HCT116 (cell line): ENCODE measurements at regions not wholly inside any gene's neighbourhood (a gene's known extent, or its start where the extent isn't known, plus 50 kb on each side); places are given as distances from the start of the nearest gene placed in this dataset.

Experiments used
- ATAC-seq: fragments of 200-7000 bp; cut with Tn5 transposase; 2 replicates; pipeline ENCODE4 v1.9.1; 2020; ENCODE audit warnings: mild to moderate bottlenecking, moderate library complexity
- BruUV-seq: library from RNA; stranded (reverse); fragments of 400-500 nt; replicated peaks from 2 replicates; lab custom pipeline; 2021; lab: Mats Ljungman, UMichigan
- CTCF ChIA-PET: fragments of 300-600 bp; sonication (Branson Sonifier 250); formaldehyde crosslinking; loops from one replicate; lab custom pipeline; 2021; ENCODE audit warnings: antibody characterized with exemption; lab: Charles Lee
- POLR2A ChIA-PET: fragments of 300-600, 350-600 bp; sonication (Branson Sonifier 250); formaldehyde crosslinking; loops from one replicate; lab custom pipeline; 2021; ENCODE audit warnings: antibody characterized with exemption; lab: Charles Lee
- RAD21 ChIA-PET, 2 experiments: fragments of 300-600 bp; sonication (Branson Sonifier 250); formaldehyde crosslinking; loops; one replicate each; lab custom pipeline; 2023; ENCODE audit warnings: low total read pairs in 2 of 2; ENCODE audit not compliant: uncharacterized antibody in 2 of 2, unreplicated experiment in 2 of 2, low non-redundant PET in 1 of 2; lab: Charles Lee
- DNase-seq: peaks from one replicate; pipeline ENCODE4 v3.0.0-alpha.2; 2010; ENCODE audit warnings: low read depth, low spot score
- H2AFZ ChIP-seq: fragments of 200-600 bp; shearing (Covaris generic), sonication (generic); 2 replicates; pipeline ENCODE4 v1.6.1; 2017; ENCODE audit warnings: low read depth, mixed run types, mixed read lengths, antibody characterized with exemption, low read length; ENCODE audit not compliant: poor library complexity, severe bottlenecking
- H3K27ac ChIP-seq: 2 replicates; pipeline ENCODE4 v1.5.1; 2012; ENCODE audit warnings: low read depth, low read length
- H3K27me3 ChIP-seq: fragments of 200-600 bp; sonication (generic); 2 replicates; pipeline ENCODE4 v1.6.1; 2016; ENCODE audit warnings: mixed run types, low read length, mixed read lengths; ENCODE audit not compliant: insufficient read depth
- H3K36me3 ChIP-seq, 2 experiments: fragments of 200-500 bp in 1 of 2; fragments of 200-600 bp in 1 of 2; sonication (Bioruptor generic) in 1 of 2; sonication (generic) in 1 of 2; 2 replicates each; pipeline versions ENCODE4 v1.5.1 to v1.6.1; 2014 to 2016; ENCODE audit warnings: low read length in 2 of 2, inconsistent platforms in 1 of 2, mixed read lengths in 1 of 2, mixed run types in 1 of 2; ENCODE audit not compliant: insufficient read depth in 2 of 2, control insufficient read depth in 1 of 2
- H3K4me1 ChIP-seq, 2 experiments: fragments of 200-600 bp in 1 of 2; sonication (generic) in 1 of 2; 2 replicates each; pipeline versions ENCODE4 v1.5.1 to v1.6.1; 2012 to 2017; ENCODE audit warnings: low read length in 2 of 2, inconsistent platforms in 1 of 2, mild to moderate bottlenecking in 1 of 2, mixed read lengths in 1 of 2, mixed run types in 1 of 2, moderate library complexity in 1 of 2; ENCODE audit not compliant: insufficient read depth in 2 of 2, control insufficient read depth in 1 of 2
- H3K4me2 ChIP-seq: fragments of 200-600 bp; sonication (generic); 2 replicates; pipeline ENCODE4 v1.6.1; 2017; ENCODE audit warnings: mixed run types, low read length, mixed read lengths
- H3K4me3 ChIP-seq, 2 experiments: fragments of 200-600 bp in 1 of 2; sonication (generic) in 1 of 2; replicated peaks in 1 of 2; 2 replicates each; pipeline ENCODE4 v1.5.1; 2011 to 2016; ENCODE audit warnings: low read length in 2 of 2, control low read depth in 1 of 2, low read depth in 1 of 2, mild to moderate bottlenecking in 1 of 2, mixed read lengths in 1 of 2, mixed run types in 1 of 2
- H3K79me2 ChIP-seq: fragments of 200-600 bp; sonication (generic); 2 replicates; pipeline ENCODE4 v1.6.1; 2017; ENCODE audit warnings: mild to moderate bottlenecking, mixed run types, low read length, moderate library complexity, mixed read lengths; ENCODE audit not compliant: insufficient read depth
- H3K9ac ChIP-seq: fragments of 200-600 bp; sonication (generic); 2 replicates; pipeline ENCODE4 v1.6.1; 2016; ENCODE audit warnings: low read length, mixed read lengths
- H3K9me2 ChIP-seq: fragments of 200-600 bp; sonication (generic), shearing (Covaris generic); 2 replicates; pipeline ENCODE4 v1.6.1; 2017; ENCODE audit warnings: mixed run types, mild to moderate bottlenecking, moderate library complexity; ENCODE audit not compliant: insufficient read depth
- H3K9me3 ChIP-seq, 2 experiments: fragments of 200-500 bp in 1 of 2; fragments of 200-600 bp in 1 of 2; sonication (Bioruptor generic) in 1 of 2; sonication (generic) in 1 of 2; 2 replicates each; pipeline ENCODE4 v1.6.1; 2014 to 2017; ENCODE audit warnings: low read length in 2 of 2, mixed read lengths in 2 of 2, inconsistent platforms in 1 of 2, low read depth in 1 of 2, mild to moderate bottlenecking in 1 of 2, mixed run types in 1 of 2, moderate library complexity in 1 of 2; ENCODE audit not compliant: control insufficient read depth in 1 of 2, insufficient read depth in 1 of 2
- H4K20me1 ChIP-seq: fragments of 200-600 bp; sonication (generic), shearing (Covaris generic); 2 replicates; pipeline ENCODE4 v1.6.1; 2017; ENCODE audit warnings: mixed run types, mild to moderate bottlenecking, moderate library complexity; ENCODE audit not compliant: insufficient read depth
- ATF3 ChIP-seq: IDR thresholded peaks from 2 replicates; pipeline ENCODE4 v1.6.1; 2012
- CBX3 ChIP-seq: IDR thresholded peaks from 2 replicates; pipeline ENCODE4 v1.6.1; 2012; ENCODE audit warnings: low read depth
- CEBPB ChIP-seq: IDR thresholded peaks from 2 replicates; pipeline ENCODE4 v1.6.1; 2012; ENCODE audit warnings: low read depth
- CTCF ChIP-seq, 3 experiments: fragments of 200-600 bp in 1 of 3; sonication (generic) in 1 of 3; IDR thresholded peaks in 2 of 3; conservative IDR thresholded peaks in 1 of 3; 2 replicates each; pipeline ENCODE4 v1.5.1; 2012 to 2017; ENCODE audit warnings: low read depth in 2 of 3, low read length in 2 of 3, antibody characterized with exemption in 1 of 3, borderline replicate concordance in 1 of 3, control low read depth in 1 of 3, mild to moderate bottlenecking in 1 of 3, mixed read lengths in 1 of 3, mixed run types in 1 of 3, moderate library complexity in 1 of 3; ENCODE audit not compliant: insufficient read depth in 1 of 3
- EGR1 ChIP-seq: IDR thresholded peaks from 2 replicates; pipeline ENCODE4 v1.6.1; 2012; ENCODE audit warnings: low read depth
- ELF1 ChIP-seq: IDR thresholded peaks from 2 replicates; pipeline ENCODE4 v1.6.1; 2012; ENCODE audit warnings: low read depth, borderline replicate concordance
- EZH2 ChIP-seq: fragments of 200-600 bp; sonication (generic); IDR thresholded peaks from 2 replicates; pipeline ENCODE4 v1.6.1; 2017; ENCODE audit warnings: antibody characterized with exemption, mixed run types
- FOSL1 ChIP-seq: IDR thresholded peaks from 2 replicates; pipeline ENCODE4 v1.6.1; 2012; ENCODE audit warnings: low read depth
- JUND ChIP-seq: IDR thresholded peaks from 2 replicates; pipeline ENCODE4 v1.6.1; 2012
- MAX ChIP-seq: IDR thresholded peaks from 2 replicates; pipeline ENCODE4 v1.6.1; 2012
- RAD21 ChIP-seq: IDR thresholded peaks from 2 replicates; pipeline ENCODE4 v1.6.1; 2012; ENCODE audit warnings: low read depth, mild to moderate bottlenecking
- REST ChIP-seq: IDR thresholded peaks from 2 replicates; pipeline ENCODE4 v1.6.1; 2012; ENCODE audit warnings: low read depth
- SIN3A ChIP-seq: IDR thresholded peaks from 2 replicates; pipeline ENCODE4 v1.6.1; 2012; ENCODE audit warnings: low read depth
- SP1 ChIP-seq: IDR thresholded peaks from 2 replicates; pipeline ENCODE4 v1.6.1; 2012; ENCODE audit warnings: low read depth
- SRF ChIP-seq: IDR thresholded peaks from 2 replicates; pipeline ENCODE4 v1.6.1; 2012; ENCODE audit warnings: low read depth
- TCF7L2 ChIP-seq: IDR thresholded peaks from 2 replicates; pipeline ENCODE4 v1.7.0; 2011; ENCODE audit warnings: borderline replicate concordance, inconsistent platforms; ENCODE audit not compliant: insufficient read depth, insufficient read length; ENCODE audit errors: extremely low read depth
- ZBTB33 ChIP-seq: IDR thresholded peaks from 2 replicates; pipeline ENCODE4 v1.6.1; 2011; ENCODE audit warnings: mild to moderate bottlenecking, low read length, moderate library complexity; ENCODE audit not compliant: insufficient replicate concordance; ENCODE audit errors: extremely low read depth
- ZNF274 ChIP-seq: fragments of 200-500 bp; sonication (Bioruptor generic); IDR thresholded peaks from 2 replicates; pipeline ENCODE4 v1.6.1; 2014; ENCODE audit warnings: mild to moderate bottlenecking, low read depth, low read length, inconsistent platforms
- intact Hi-C: fragments of 100-400 bp; cut with micrococcal nuclease; formaldehyde crosslinking; loops from 2 replicates; pipeline ENCODE4 v1.10.0; 2022

GRCh38 chr5:91841423-91841822 lies 458.3 kb upstream of the ARRDC3 start:
- Histone ChIP-seq H3K9me3 (no peaks in the 10 kb centered on the region), H3K27me3 (no peaks in the 10 kb centered on the region), H3K4me3 (no peak overlapping the region), H4K20me1 (no peaks in the 10 kb centered on the region), H3K27ac (no peak overlapping the region), H3K4me2 (no peak overlapping the region), H3K79me2 (no peaks in the 10 kb centered on the region), H3K9ac (no peak overlapping the region), H3K4me1 (no peaks in the 10 kb centered on the region), H3K36me3 (no peaks in the 10 kb centered on the region), H2AFZ (no peak overlapping the region), H3K9me2 (no peaks in the 10 kb centered on the region)
- no TSS peak for BruUV-seq
- TF ChIP-seq SRF, result no peak
- TF ChIP-seq CBX3, result no peak
- no peak for TF ChIP-seq ZNF274
- no peak for TF ChIP-seq MAX
- no peak for TF ChIP-seq EGR1
- TF ChIP-seq SIN3A, result no peak
- TF ChIP-seq CTCF (IDR thresholded peaks at IDR 0.05 in 2 of 3, conservative IDR thresholded peaks at IDR 0.05 in 1 of 3; ENCODE audit: borderline replicate concordance in 1 of 3, insufficient read depth in 1 of 3, low read depth in 2 of 3, low read length in 2 of 3), result no peak
- TF ChIP-seq ZBTB33, result no peak
- TF ChIP-seq EZH2, result no peak
- TF ChIP-seq CEBPB, result no peak
- no peak for TF ChIP-seq JUND
- no peak for TF ChIP-seq REST
- no peak for TF ChIP-seq SP1
- TF ChIP-seq ELF1, result no peak
- no peak for TF ChIP-seq ATF3
- TF ChIP-seq TCF7L2, result no peak
- no peak for TF ChIP-seq FOSL1
- TF ChIP-seq RAD21, result no peak
- RAD21 ChIA-PET, result no interaction called here
- POLR2A ChIA-PET, result no interaction called here
- no peak for DNase-seq
- no peak for ATAC-seq
- intact Hi-C loops, result no loop called here
- CTCF ChIA-PET, result no interaction called here
